Pancreas (tissue), 10 donors: ENCODE measurements at regions not wholly inside any gene's neighbourhood (a gene's known extent, or its start where the extent isn't known, plus 50 kb on each side); places are given as distances from the start of the nearest gene placed in this dataset.

ENCODE experiments used
- ATAC-seq, 4 donors: fragments of 200-7000 bp; cut with Tn5 transposase; one replicate each; pipeline versions ENCODE4 v1.8.0 to v1.9.1; 2020; ENCODE audit warnings: mild to moderate bottlenecking in 4 of 4, moderate library complexity in 4 of 4
- DNase-seq, 6 donors: peaks; one replicate each; pipeline ENCODE4 v3.0.0-alpha.2; 2020
- FAIRE-seq: peaks from 2 replicates; lab custom pipeline; 2012; peaks lifted over from hg19 to GRCh38; lab: Jason Lieb, UNC
- H3K27ac ChIP-seq, 4 donors: fragments of 200-600 bp; sonication (generic); 1 replicate in 3 of 4; 2 replicates in 1 of 4; pipeline versions ENCODE4 v1.5.0 to v1.8.0; 2020
- H3K27me3 ChIP-seq, 4 donors: fragments of 200-600 bp; one replicate each; pipeline ENCODE4 v1.8.0; 2021
- H3K36me3 ChIP-seq, 3 donors: fragments of 200-600 bp; sonication (generic) in 1 of 3; one replicate each; pipeline versions ENCODE4 v1.5.0 to v1.8.0; 2020 to 2021
- H3K4me1 ChIP-seq, 3 donors: fragments of 200-600 bp; one replicate each; pipeline ENCODE4 v1.8.0; 2021
- H3K4me3 ChIP-seq, 4 donors: fragments of 200-600 bp; sonication (generic) in 2 of 4; one replicate each; pipeline versions ENCODE4 v1.5.0 to v1.8.0; 2020 to 2021
- H3K9me3 ChIP-seq, 4 donors: fragments of 200-600 bp; one replicate each; pipeline ENCODE4 v1.8.0; 2021
- WGBS, 2 donors: extraction: QIAGEN DNeasy Blood & Tissue Kit; methylation state at CpG; one replicate each; pipeline ENCODE4 v1.1.7; 2013; 5-methylcytosine and 5-hydroxymethylcytosine counted together
- intact Hi-C, 3 donors: fragments of 100-400 bp; cut with DNase I; formaldehyde crosslinking; loops; one replicate each; pipeline versions ENCODE4 v1.11.1 to v1.14.2; 2022
- TF ChIP-seq, protein P1 (sequence below), 4 donors: fragments of 200-600 bp; sonication (generic) in 3 of 4; IDR thresholded peaks; one replicate each; pipeline versions ENCODE4 v1.5.0 to v1.8.0; 2021; ENCODE audit warnings: antibody characterized with exemption in 4 of 4
- donor health status: healthy with polysubstance abuse.
- donor health status: DM: no; HTN: no; CAD: no; lungs with moderate emphysema.
- donor health status: DM: no; HTN: no; CAD: no.
- donor health status: control.
- donor health status: control.
- donor health status: Bipolar disorder and iron deficiency.
- donor health status: DM: yes; HTN: yes; CAD: no.
- donor health status: DM: no; HTN: no; CAD: no.
- donor health status: DM: no; HTN: no; CAD: no.
- donor health status: DM: yes; HTN: yes; CAD: no.

DNA sequence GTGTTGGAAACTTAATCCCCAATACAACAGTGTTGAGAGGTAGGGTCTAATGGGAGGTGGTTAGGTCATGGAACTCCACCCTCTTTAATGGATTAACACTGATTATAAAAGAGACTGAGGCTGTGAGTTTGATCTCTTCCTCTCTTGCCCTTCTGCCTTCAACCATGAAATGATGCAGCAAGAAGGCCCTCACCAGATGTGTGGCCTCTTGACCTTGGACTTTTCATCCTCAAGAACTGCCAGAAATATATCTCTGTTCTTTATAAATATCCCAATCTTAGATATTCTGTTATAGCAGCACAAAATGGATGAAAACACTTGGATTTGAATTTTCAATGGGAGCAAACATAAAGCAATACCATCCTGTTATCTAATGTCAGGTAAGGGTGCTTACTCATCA is 67.6 kb downstream of the NMUR2 start:
- Histone ChIP-seq H3K27ac (no peak overlapping the region), H3K4me3 (no peak overlapping the region), H3K36me3 (no peaks in the 10 kb centered on the region), H3K4me1 (no peaks in the 10 kb centered on the region), H3K9me3 (no peaks in the 10 kb centered on the region), H3K27me3 (no peaks in the 10 kb centered on the region)
- TF ChIP-seq, protein P1, sequence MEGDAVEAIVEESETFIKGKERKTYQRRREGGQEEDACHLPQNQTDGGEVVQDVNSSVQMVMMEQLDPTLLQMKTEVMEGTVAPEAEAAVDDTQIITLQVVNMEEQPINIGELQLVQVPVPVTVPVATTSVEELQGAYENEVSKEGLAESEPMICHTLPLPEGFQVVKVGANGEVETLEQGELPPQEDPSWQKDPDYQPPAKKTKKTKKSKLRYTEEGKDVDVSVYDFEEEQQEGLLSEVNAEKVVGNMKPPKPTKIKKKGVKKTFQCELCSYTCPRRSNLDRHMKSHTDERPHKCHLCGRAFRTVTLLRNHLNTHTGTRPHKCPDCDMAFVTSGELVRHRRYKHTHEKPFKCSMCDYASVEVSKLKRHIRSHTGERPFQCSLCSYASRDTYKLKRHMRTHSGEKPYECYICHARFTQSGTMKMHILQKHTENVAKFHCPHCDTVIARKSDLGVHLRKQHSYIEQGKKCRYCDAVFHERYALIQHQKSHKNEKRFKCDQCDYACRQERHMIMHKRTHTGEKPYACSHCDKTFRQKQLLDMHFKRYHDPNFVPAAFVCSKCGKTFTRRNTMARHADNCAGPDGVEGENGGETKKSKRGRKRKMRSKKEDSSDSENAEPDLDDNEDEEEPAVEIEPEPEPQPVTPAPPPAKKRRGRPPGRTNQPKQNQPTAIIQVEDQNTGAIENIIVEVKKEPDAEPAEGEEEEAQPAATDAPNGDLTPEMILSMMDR (IDR thresholded peaks at IDR 0.05), result no peak
- ATAC-seq (no peak), DNase-seq (no peak), FAIRE-seq (no peak)
- intact Hi-C loops, result no loop called here

DNA sequence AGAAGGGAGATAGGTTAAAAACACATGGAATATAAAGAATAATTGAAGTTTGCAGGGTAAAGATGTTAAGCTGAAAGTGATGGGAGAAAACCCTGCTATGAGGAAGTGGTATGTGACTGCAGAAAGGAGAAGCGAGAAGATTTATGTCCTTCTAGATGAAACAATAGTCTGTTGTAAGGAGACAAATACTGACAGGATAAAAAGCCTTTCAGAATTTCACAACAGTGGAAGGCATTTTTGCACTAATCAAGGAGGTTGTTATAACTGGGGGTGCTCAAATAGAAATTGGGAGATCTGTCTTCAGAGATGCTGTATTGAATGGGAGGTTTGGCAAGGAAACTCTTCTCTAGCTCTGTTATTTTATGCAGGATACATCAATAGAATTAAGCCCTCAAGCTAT is 69.6 kb downstream of the NMUR2 start:
- WGBS, 2 donors, result 62 to 63% methylated on average over 1 of the region's 1 CpG
- intact Hi-C loops, result no loop called here
- ATAC-seq (no peak), DNase-seq (no peak), FAIRE-seq (no peak)
- H3K9me3 ChIP-seq, result no peaks in the 10 kb centered on the region
- no peak overlapping the region for H3K4me3 ChIP-seq
- H3K27me3 ChIP-seq, result no peaks in the 10 kb centered on the region
- H3K36me3 ChIP-seq, result no peaks in the 10 kb centered on the region
- H3K27ac ChIP-seq, result no peak overlapping the region
- peaks cover 0 to 3% (median 0%) of the 10 kb centered on the region in 3 donors for H3K4me1 ChIP-seq
- TF ChIP-seq, protein P1 (IDR thresholded peaks at IDR 0.05), result no peak

DNA sequence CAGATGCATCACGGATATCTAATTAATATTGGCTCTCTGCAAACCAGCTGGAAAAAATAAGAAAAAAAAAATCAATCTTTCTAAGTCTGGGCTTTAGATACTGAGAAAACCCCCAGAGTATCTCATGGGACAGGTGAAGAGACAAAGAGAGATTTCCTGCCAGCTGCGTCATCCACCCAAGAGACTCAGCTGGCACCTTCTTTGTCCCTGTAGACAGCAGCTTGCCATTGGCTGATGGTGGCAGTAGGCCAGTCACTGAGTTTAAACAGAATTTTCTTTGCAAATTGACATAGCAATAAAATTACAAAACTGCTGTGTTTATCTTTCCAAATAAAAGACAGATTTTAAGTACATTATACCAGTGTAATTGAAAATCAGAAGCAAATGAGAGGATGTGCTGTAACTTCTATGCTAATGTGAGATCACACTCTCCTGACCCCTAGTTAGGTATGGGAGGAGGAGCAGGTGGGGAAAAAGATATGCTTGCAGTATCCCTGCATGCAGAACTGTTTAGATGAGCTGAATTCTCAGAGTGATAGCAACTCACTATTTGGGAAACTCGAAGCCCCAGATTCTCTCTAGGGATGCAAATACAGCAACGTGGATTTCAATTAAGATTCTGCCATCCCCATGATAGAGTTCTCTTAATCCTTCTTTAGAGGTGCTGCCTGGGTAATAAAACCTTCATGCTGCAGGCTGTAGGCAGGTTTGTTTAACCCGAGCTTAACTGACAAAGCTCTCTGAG is 72.2 kb downstream of the NMUR2 start:
- Histone ChIP-seq H3K36me3 (no peaks in the 10 kb centered on the region), H3K9me3 (no peaks in the 10 kb centered on the region), H3K27me3 (no peaks in the 10 kb centered on the region), H3K27ac (no peak overlapping the region), H3K4me3 (no peak overlapping the region), H3K4me1 (peaks cover 0 to 3% (median 0%) of the 10 kb centered on the region in 3 donors)
- WGBS, 2 donors, result 39 to 52% methylated on average over 5 of the region's 5 CpGs
- intact Hi-C loops, result no loop called here
- DNase-seq (no peak), FAIRE-seq (no peak), ATAC-seq (no peak)
- TF ChIP-seq, protein P1 (IDR thresholded peaks at IDR 0.05), result no peak

DNA sequence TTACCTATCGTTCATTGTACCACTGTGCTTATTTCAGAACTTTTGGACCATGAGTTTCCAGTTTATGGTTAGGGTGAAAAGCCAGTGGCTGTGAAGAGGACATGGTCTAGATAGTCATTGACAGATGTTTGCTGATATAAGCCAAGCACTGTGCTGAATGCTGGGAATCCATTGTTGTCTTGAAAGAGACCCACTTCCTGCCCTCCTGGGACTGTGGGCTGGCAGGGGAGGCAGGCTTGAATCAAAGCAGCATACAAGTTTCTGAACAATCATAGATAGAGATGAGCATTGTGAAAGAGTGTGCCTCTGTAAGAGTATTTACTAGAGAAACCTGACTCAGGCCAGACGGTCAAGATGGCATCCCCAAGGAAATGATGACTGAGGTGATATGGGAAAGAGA is 73.4 kb downstream of the NMUR2 start:
- peaks cover 0 to 3% (median 0%) of the 10 kb centered on the region in 3 donors for H3K4me1 ChIP-seq
- H3K4me3 ChIP-seq, result no peak overlapping the region
- ATAC-seq (no peak), FAIRE-seq (no peak), DNase-seq (no peak)
- intact Hi-C loops, result no loop called here
- TF ChIP-seq, protein P1 (IDR thresholded peaks at IDR 0.05), result no peak
- 51 to 65% methylated on average over 2 of the region's 2 CpGs for WGBS, 2 donors
- no peaks in the 10 kb centered on the region for H3K36me3 ChIP-seq
- no peaks in the 10 kb centered on the region for H3K9me3 ChIP-seq
- H3K27ac ChIP-seq, result no peak overlapping the region
- H3K27me3 ChIP-seq, result no peaks in the 10 kb centered on the region

DNA sequence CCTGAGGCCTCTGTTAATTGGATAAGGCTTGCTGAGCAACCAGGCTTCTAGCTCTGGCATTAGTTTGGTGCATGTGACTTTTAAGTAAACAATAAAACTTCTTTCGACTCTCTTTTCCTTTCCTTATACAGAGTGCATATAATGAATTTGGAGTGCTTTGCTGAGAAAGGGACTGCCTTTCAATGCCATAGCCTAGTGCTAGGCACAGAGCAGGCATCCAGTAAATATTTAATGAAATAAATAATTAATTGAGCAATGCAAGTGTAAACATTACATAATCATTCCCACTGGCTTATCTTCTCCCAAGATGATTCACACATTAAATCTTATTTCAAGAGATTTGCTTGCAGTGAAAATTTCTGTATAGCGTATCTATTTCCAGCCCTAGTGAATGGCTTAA is 74.1 kb downstream of the NMUR2 start:
- H3K9me3 ChIP-seq, result no peaks in the 10 kb centered on the region
- no peak overlapping the region for H3K27ac ChIP-seq
- TF ChIP-seq, protein P1 (IDR thresholded peaks at IDR 0.05), result no peak
- no peaks in the 10 kb centered on the region for H3K36me3 ChIP-seq
- no peak for FAIRE-seq
- peak in 3 of 4 donors; percentile 18 to 54 (median 24) for ATAC-seq
- H3K4me1 ChIP-seq, result peaks cover 0 to 3% (median 0%) of the 10 kb centered on the region in 3 donors
- 49 to 51% methylated on average over 2 of the region's 2 CpGs for WGBS, 2 donors
- H3K27me3 ChIP-seq, result no peaks in the 10 kb centered on the region
- no peak for DNase-seq
- intact Hi-C loops, result no loop called here
- no peak overlapping the region for H3K4me3 ChIP-seq
